Colonic mucosa (tissue), 4 donors: ENCODE measurements at regions not wholly inside any gene's neighbourhood (a gene's known extent, or its start where the extent isn't known, plus 50 kb on each side); places are given as distances from the start of the nearest gene placed in this dataset.

Experiments
- DNase-seq: peaks from one replicate; pipeline ENCODE4 v3.0.0-alpha.2; 2020
- H3K27ac ChIP-seq: fragments of 200-600 bp; one replicate; pipeline ENCODE4 v1.8.0; 2021
- H3K27me3 ChIP-seq: fragments of 200-600 bp; one replicate; pipeline ENCODE4 v1.8.0; 2021
- H3K36me3 ChIP-seq: fragments of 200-600 bp; one replicate; pipeline ENCODE4 v1.8.0; 2021
- H3K4me1 ChIP-seq: fragments of 200-600 bp; one replicate; pipeline ENCODE4 v1.8.0; 2021; ENCODE audit warnings: mild to moderate bottlenecking
- H3K4me3 ChIP-seq: fragments of 200-600 bp; one replicate; pipeline ENCODE4 v1.8.0; 2021
- H3K9ac ChIP-seq, 2 donors: one replicate each; pipeline ENCODE4 v1.7.0; 2013; ENCODE audit warnings: control low read depth in 2 of 2, low read depth in 2 of 2, low read length in 2 of 2
- H3K9me3 ChIP-seq: fragments of 200-600 bp; one replicate; pipeline ENCODE4 v1.8.0; 2021
- intact Hi-C: fragments of 100-400 bp; cut with DNase I; formaldehyde crosslinking; loops from one replicate; pipeline ENCODE4 v1.14.1; 2022
- TF ChIP-seq, protein P1 (sequence below): fragments of 200-600 bp; IDR thresholded peaks from one replicate; pipeline ENCODE4 v1.8.0; 2022; ENCODE audit warnings: antibody characterized with exemption, mild to moderate bottlenecking
- donor health status: healthy.
- donor health status: DM: no; HTN: no; CAD: no.
- donor health status: DM: no; HTN: no; CAD: no.

DNA sequence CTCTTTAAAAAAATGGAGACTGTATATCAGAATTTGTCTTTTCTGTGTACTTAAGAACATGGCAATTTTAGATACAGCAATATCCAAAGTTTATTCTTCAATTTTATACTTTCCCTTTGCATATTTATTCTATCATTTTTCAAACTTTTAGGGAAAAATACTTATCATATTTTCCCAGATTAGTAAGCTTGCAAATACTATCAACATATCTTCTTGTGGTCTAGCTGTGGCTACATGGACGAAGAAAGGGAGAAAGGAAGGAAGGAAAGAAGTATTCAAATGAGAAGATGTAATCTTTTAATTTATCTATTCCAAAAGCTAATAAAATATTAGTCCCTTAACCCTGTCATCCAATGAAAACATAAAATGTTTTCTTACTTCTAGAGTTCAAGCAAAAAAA, 797.8 kb upstream of the GALNTL6 start:
- no peaks in the 10 kb centered on the region for H3K36me3 ChIP-seq
- no peaks in the 10 kb centered on the region for H3K27me3 ChIP-seq
- DNase-seq = no peak
- no peak overlapping the region for H3K4me3 ChIP-seq
- H3K9me3 ChIP-seq = no peaks in the 10 kb centered on the region
- intact Hi-C loops = no loop called here
- H3K4me1 ChIP-seq = no peaks in the 10 kb centered on the region
- TF ChIP-seq, protein P1, sequence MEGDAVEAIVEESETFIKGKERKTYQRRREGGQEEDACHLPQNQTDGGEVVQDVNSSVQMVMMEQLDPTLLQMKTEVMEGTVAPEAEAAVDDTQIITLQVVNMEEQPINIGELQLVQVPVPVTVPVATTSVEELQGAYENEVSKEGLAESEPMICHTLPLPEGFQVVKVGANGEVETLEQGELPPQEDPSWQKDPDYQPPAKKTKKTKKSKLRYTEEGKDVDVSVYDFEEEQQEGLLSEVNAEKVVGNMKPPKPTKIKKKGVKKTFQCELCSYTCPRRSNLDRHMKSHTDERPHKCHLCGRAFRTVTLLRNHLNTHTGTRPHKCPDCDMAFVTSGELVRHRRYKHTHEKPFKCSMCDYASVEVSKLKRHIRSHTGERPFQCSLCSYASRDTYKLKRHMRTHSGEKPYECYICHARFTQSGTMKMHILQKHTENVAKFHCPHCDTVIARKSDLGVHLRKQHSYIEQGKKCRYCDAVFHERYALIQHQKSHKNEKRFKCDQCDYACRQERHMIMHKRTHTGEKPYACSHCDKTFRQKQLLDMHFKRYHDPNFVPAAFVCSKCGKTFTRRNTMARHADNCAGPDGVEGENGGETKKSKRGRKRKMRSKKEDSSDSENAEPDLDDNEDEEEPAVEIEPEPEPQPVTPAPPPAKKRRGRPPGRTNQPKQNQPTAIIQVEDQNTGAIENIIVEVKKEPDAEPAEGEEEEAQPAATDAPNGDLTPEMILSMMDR = no peak
- H3K27ac ChIP-seq = no peak overlapping the region
- no peak overlapping the region for H3K9ac ChIP-seq

DNA sequence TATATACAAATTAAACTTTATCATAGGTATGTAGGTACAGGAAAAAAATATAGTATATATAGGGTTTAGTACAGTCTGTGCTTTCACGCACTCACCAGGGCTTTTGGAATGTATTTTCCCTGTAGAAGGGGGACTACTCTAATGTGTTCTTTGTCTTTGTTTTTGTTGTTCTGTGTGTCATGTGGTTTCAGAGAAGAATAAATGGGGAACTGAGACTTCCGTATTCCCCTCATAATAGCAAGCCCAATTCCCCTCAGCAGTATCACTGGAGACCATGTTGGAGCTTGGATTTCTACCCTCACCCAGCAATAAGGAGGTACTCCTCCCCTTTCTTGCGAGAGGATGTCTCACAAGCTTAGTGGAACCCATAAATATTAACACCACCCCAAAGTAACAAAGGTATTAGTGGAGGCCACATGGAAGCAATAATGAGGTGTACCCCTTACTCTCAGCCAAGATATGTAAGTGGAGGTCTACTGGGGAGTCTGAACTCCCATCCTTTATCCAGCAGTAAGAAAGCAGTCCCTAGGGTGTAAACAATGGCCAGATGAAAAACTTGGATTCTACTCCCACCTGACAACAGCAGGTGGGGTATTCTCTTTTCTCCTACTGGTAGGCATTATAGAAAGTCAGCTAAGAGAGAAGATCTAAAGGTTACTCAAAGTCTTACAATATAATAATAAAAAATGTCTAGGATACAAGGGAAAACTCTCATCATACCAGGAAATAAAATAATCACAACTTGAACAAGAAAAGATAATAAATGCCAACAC, 805.4 kb upstream of the GALNTL6 start:
- Histone ChIP-seq H3K9ac (no peak overlapping the region), H3K9me3 (no peaks in the 10 kb centered on the region), H3K27me3 (no peaks in the 10 kb centered on the region), H3K4me3 (no peak overlapping the region), H3K4me1 (no peaks in the 10 kb centered on the region), H3K27ac (no peak overlapping the region), H3K36me3 (no peaks in the 10 kb centered on the region)
- DNase-seq = no peak
- TF ChIP-seq, protein P1 = no peak
- intact Hi-C loops = no loop called here

- Histone ChIP-seq H3K4me3 (no peak overlapping the region), H3K4me1 (no peaks in the 10 kb centered on the region), H3K27me3 (no peaks in the 10 kb centered on the region), H3K36me3 (no peaks in the 10 kb centered on the region), H3K9ac (no peak overlapping the region), H3K9me3 (no peaks in the 10 kb centered on the region), H3K27ac (no peak overlapping the region)
- DNase-seq = no peak
- intact Hi-C loops = no loop called here
- TF ChIP-seq, protein P1 = no peak
Measured at GRCh38 chr4:171002246-171002645, 811.0 kb upstream of the GALNTL6 start.

GRCh38 chr4:170990989-170991589, 822.1 kb upstream of the GALNTL6 start:
- Histone ChIP-seq H3K9ac (no peak overlapping the region), H3K9me3 (no peaks in the 10 kb centered on the region), H3K4me1 (no peaks in the 10 kb centered on the region), H3K27ac (no peak overlapping the region), H3K4me3 (no peak overlapping the region), H3K36me3 (no peaks in the 10 kb centered on the region), H3K27me3 (no peaks in the 10 kb centered on the region)
- DNase-seq = no peak
- TF ChIP-seq, protein P1 = no peak
- intact Hi-C loops = no loop called here

DNA sequence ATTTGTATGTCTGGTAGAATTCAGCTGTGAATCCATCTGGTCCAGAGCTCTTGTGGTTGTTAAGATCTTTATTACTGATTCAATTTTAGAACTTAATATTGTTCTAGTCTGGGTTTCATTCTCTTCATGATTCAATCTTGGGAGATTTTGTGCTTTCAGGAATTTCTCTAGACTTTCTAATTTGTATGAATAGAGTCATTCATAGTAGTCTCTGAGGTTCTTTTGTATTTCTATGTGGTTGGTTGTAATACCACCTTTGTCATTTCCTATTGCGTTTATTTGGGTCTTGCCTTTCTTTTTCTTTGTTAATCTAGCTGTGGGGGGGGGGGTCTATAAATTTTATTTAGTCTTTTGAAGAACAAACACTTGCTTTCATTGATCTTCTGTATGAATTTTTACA, 824.8 kb upstream of the GALNTL6 start:
- Histone ChIP-seq H3K4me3 (no peak overlapping the region), H3K27ac (no peak overlapping the region), H3K9ac (no peak overlapping the region), H3K36me3 (no peaks in the 10 kb centered on the region), H3K27me3 (no peaks in the 10 kb centered on the region), H3K4me1 (no peaks in the 10 kb centered on the region), H3K9me3 (no peaks in the 10 kb centered on the region)
- DNase-seq = no peak
- intact Hi-C loops = no loop called here
- TF ChIP-seq, protein P1 = no peak
